ENCODE measurements at regions not wholly inside any gene's neighbourhood (a gene's known extent, or its start where the extent isn't known, plus 50 kb on each side); places are given as distances from the start of the nearest gene placed in this dataset.

GRCh38 chr9:1296331-1296730 is 246.2 kb downstream of the DMRT2 start:
- Histone ChIP-seq H3K4me1 (ENCODE audit: insufficient read depth, low read length, poor library complexity, severe bottlenecking) (no peaks in the 10 kb centered on the region), H4K20me1 (ENCODE audit: insufficient read depth, low read length) (no peaks in the 10 kb centered on the region), H2AFZ (ENCODE audit: low read length) (no peak overlapping the region), H3K4me3 (ENCODE audit: low read depth, low read length, poor library complexity, severe bottlenecking) (no peak overlapping the region), H3K9me2 (ENCODE audit: insufficient read depth, low read length) (no peaks in the 10 kb centered on the region), H3K4me2 (ENCODE audit: low read length) (no peak overlapping the region), H3K9me3 (ENCODE audit: low read length) (no peaks in the 10 kb centered on the region), H3K79me2 (ENCODE audit: insufficient read depth, low read depth, low read length) (no peaks in the 10 kb centered on the region), H3K36me3 (ENCODE audit: insufficient read depth, low read length) (no peaks in the 10 kb centered on the region), H3K27ac (ENCODE audit: low read depth, low read length, poor library complexity, severe bottlenecking) (no peak overlapping the region)
- ChIA-PET POLR2A (no interaction called here), CTCF (ENCODE audit: unreplicated experiment) (no interaction called here)
- no TSS peak for BruUV-seq (replicated peaks)
- intact Hi-C loops (cut with micrococcal nuclease; ENCODE audit: unreplicated experiment), result no loop called here
- DNase-seq (ENCODE audit: low spot score), result no peak
- TF ChIP-seq CTCF (conservative IDR thresholded peaks at IDR 0.05; ENCODE audit: low read length) (no peak), EZH2phosphoT487 (IDR thresholded peaks at IDR 0.05; ENCODE audit: borderline replicate concordance, low read depth, low read length) (no peak)

- no peak for DNase-seq (ENCODE audit: low spot score)
- Histone ChIP-seq H2AFZ (ENCODE audit: low read length) (no peak overlapping the region), H3K4me3 (ENCODE audit: low read depth, low read length, poor library complexity, severe bottlenecking) (no peak overlapping the region), H3K4me2 (ENCODE audit: low read length) (no peak overlapping the region), H3K27ac (ENCODE audit: low read depth, low read length, poor library complexity, severe bottlenecking) (no peak overlapping the region), H3K9me2 (ENCODE audit: insufficient read depth, low read length) (no peaks in the 10 kb centered on the region), H3K36me3 (ENCODE audit: insufficient read depth, low read length) (no peaks in the 10 kb centered on the region), H3K9me3 (ENCODE audit: low read length) (no peaks in the 10 kb centered on the region), H3K4me1 (ENCODE audit: insufficient read depth, low read length, poor library complexity, severe bottlenecking) (no peaks in the 10 kb centered on the region), H3K79me2 (ENCODE audit: insufficient read depth, low read depth, low read length) (no peaks in the 10 kb centered on the region), H4K20me1 (ENCODE audit: insufficient read depth, low read length) (no peaks in the 10 kb centered on the region)
- CTCF ChIA-PET (ENCODE audit: unreplicated experiment), result no interaction called here
- TF ChIP-seq EZH2phosphoT487 (IDR thresholded peaks at IDR 0.05; ENCODE audit: borderline replicate concordance, low read depth, low read length) (no peak), CTCF (conservative IDR thresholded peaks at IDR 0.05; ENCODE audit: low read length) (no peak)
- no TSS peak for BruUV-seq (replicated peaks)
- intact Hi-C loops (cut with micrococcal nuclease; ENCODE audit: unreplicated experiment), result no loop called here
- POLR2A ChIA-PET, result interaction anchor here (0.6 kb wide), 1 partner anchor 56 kb away, joined by 3 read pairs; no protein-coding TSS in a partner anchor
These were observed 247.9 kb downstream of the DMRT2 start for GRCh38 chr9:1298046-1298445.

GRCh38 chr9:1300941-1301340 is 250.8 kb downstream of the DMRT2 start:
- Histone ChIP-seq H4K20me1 (ENCODE audit: insufficient read depth, low read length) (no peaks in the 10 kb centered on the region), H3K36me3 (ENCODE audit: insufficient read depth, low read length) (no peaks in the 10 kb centered on the region), H3K9me3 (ENCODE audit: low read length) (no peaks in the 10 kb centered on the region), H3K27ac (ENCODE audit: low read depth, low read length, poor library complexity, severe bottlenecking) (no peak overlapping the region), H2AFZ (ENCODE audit: low read length) (no peak overlapping the region), H3K4me1 (ENCODE audit: insufficient read depth, low read length, poor library complexity, severe bottlenecking) (no peaks in the 10 kb centered on the region), H3K4me2 (ENCODE audit: low read length) (no peak overlapping the region), H3K79me2 (ENCODE audit: insufficient read depth, low read depth, low read length) (no peaks in the 10 kb centered on the region), H3K9me2 (ENCODE audit: insufficient read depth, low read length) (no peaks in the 10 kb centered on the region), H3K4me3 (ENCODE audit: low read depth, low read length, poor library complexity, severe bottlenecking) (no peak overlapping the region)
- CTCF ChIA-PET (ENCODE audit: unreplicated experiment), result no interaction called here
- POLR2A ChIA-PET, result interaction anchor here (1.1 kb wide), 1 partner anchor 12 kb away, joined by 3 read pairs; no protein-coding TSS in a partner anchor
- intact Hi-C loops (cut with micrococcal nuclease; ENCODE audit: unreplicated experiment), result no loop called here
- DNase-seq (ENCODE audit: low spot score), result no peak
- no TSS peak for BruUV-seq (replicated peaks)
- TF ChIP-seq EZH2phosphoT487 (IDR thresholded peaks at IDR 0.05; ENCODE audit: borderline replicate concordance, low read depth, low read length) (no peak), CTCF (conservative IDR thresholded peaks at IDR 0.05; ENCODE audit: low read length) (no peak)

All from OCI-LY7 (cell line).